ENCODE measurements at regions not wholly inside any gene's neighbourhood (a gene's known extent, or its start where the extent isn't known, plus 50 kb on each side); places are given as distances from the start of the nearest gene placed in this dataset.

DNA sequence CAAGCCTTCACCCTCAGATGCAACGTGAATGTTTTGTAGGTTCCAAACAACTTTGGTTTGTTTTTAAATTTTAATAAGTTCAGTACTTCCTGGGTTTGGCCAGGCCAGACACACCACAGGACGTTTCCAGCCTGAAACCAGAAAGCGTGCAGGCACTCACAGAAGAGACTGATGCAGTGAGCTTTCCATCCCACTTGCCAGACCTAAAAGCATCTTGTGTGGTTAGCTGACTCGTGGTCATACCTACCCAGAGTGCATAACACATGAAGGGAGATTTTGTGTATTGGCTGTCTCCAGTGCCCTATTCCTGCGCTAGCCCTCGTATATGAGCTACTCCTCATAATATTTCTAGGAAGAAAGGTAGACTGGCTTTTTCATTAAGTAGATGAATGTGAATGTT, 297.3 kb upstream of the FAR2 start:
- CTCF ChIA-PET: interaction anchor here (1.0 kb wide), 1 partner anchor 16 kb away, joined by 3 read pairs; no protein-coding TSS in a partner anchor

DNA sequence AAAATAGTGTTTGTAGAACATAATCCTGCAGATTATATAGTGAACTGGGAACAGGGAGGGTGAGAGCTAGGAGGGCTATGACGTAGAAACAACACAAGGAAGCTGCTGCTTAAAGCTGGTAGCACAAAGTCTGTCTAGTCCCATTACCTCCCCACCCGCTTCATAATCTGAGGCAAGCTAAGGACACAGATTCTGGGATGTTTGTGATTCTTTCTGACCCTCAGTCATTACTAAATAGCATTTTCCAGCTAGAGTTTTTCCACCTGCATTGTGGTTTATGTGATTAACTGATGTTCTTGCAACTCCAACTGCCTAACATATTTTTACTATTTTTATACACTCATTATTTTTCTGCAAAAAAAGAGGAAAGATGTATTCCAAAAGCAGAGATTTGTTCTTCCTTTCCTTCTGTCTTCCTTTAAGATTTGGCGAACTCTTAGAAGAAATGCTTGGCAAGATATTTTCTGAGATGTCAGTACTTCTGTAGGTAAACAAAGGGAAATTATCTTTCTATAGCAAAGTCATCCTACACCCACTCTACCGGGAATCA, 293.2 kb upstream of the FAR2 start:
- WGBS (ENCODE audit: insufficient coverage): 78% methylated on average over 1 of the region's 4 CpGs
- ChIA-PET POLR2A (no interaction called here), CTCF (no interaction called here)
- DNase-seq: no peak
- no peak overlapping the region for H3K4me3 ChIP-seq (ENCODE audit: control insufficient read depth in 1 of 7, extremely low read depth in 1 of 7, insufficient read depth in 4 of 7, low read depth in 2 of 7, low read length in 6 of 7)
- peaks cover 0 to 4% (median 0%) of the 10 kb centered on the region in 5 experiments for H3K27me3 ChIP-seq (replicated peaks in 2 of 5; ENCODE audit: control insufficient read depth in 4 of 5, insufficient read depth in 5 of 5, low read length in 4 of 5)
- no peak overlapping the region for H3K27ac ChIP-seq (ENCODE audit: insufficient read depth in 1 of 2, low read depth in 1 of 2, low read length in 2 of 2, poor library complexity in 1 of 2, severe bottlenecking in 2 of 2)
- H3K36me3 ChIP-seq (ENCODE audit: control insufficient read depth in 4 of 4, insufficient read depth in 4 of 4, low read length in 3 of 4): no peaks in the 10 kb centered on the region
- H3K9me3 ChIP-seq (ENCODE audit: control extremely low read depth in 1 of 5, control insufficient read depth in 4 of 5, insufficient read depth in 2 of 5, low read depth in 1 of 5, low read length in 4 of 5): peaks cover 0 to 1% (median 0%) of the 10 kb centered on the region in 5 experiments
- H3K4me1 ChIP-seq (ENCODE audit: control extremely low read depth in 1 of 4, control insufficient read depth in 4 of 4, insufficient read depth in 4 of 4, low read length in 3 of 4): no peaks in the 10 kb centered on the region

More for the DNA sequence above, 297.3 kb upstream of the FAR2 start:
- Histone ChIP-seq H3K4me3 (ENCODE audit: control insufficient read depth in 1 of 7, extremely low read depth in 1 of 7, insufficient read depth in 4 of 7, low read depth in 2 of 7, low read length in 6 of 7) (no peak overlapping the region), H3K4me1 (ENCODE audit: control extremely low read depth in 1 of 4, control insufficient read depth in 4 of 4, insufficient read depth in 4 of 4, low read length in 3 of 4) (no peaks in the 10 kb centered on the region), H3K9me3 (ENCODE audit: control extremely low read depth in 1 of 5, control insufficient read depth in 4 of 5, insufficient read depth in 2 of 5, low read depth in 1 of 5, low read length in 4 of 5) (no peaks in the 10 kb centered on the region), H3K27me3 (replicated peaks in 2 of 5; ENCODE audit: control insufficient read depth in 4 of 5, insufficient read depth in 5 of 5, low read length in 4 of 5) (peaks cover 0 to 4% (median 0%) of the 10 kb centered on the region in 5 experiments), H3K36me3 (ENCODE audit: control insufficient read depth in 4 of 4, insufficient read depth in 4 of 4, low read length in 3 of 4) (no peaks in the 10 kb centered on the region), H3K27ac (ENCODE audit: insufficient read depth in 1 of 2, low read depth in 1 of 2, low read length in 2 of 2, poor library complexity in 1 of 2, severe bottlenecking in 2 of 2) (no peak overlapping the region)
- DNase-seq: no peak
- WGBS (ENCODE audit: insufficient coverage): 89% methylated on average over 4 of the region's 6 CpGs
- POLR2A ChIA-PET: no interaction called here

DNA sequence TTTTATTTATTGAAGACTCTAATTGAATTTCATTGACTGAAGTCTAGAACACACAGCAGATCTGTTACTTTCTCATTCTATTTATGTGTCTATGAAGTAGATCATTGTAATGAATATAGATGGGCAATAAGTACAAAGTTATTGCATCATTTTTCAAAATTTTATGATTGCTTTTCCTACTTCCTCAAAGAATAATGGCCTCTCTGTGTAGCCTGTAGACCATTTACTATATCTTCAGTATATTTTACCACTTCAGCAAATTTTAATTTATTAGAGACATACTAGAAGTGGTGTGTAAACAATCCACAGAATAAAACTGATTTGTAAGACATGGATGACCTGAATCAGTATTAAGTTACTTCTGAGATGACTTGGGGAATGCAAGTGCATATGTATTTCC, 291.7 kb upstream of the FAR2 start:
- Histone ChIP-seq H3K36me3 (ENCODE audit: control insufficient read depth in 4 of 4, insufficient read depth in 4 of 4, low read length in 3 of 4) (no peaks in the 10 kb centered on the region), H3K9me3 (ENCODE audit: control extremely low read depth in 1 of 5, control insufficient read depth in 4 of 5, insufficient read depth in 2 of 5, low read depth in 1 of 5, low read length in 4 of 5) (peaks cover 0 to 1% (median 0%) of the 10 kb centered on the region in 5 experiments)
- CTCF ChIA-PET: interaction anchor here (1.6 kb wide), 1 partner anchor 16 kb away, joined by 4 read pairs; no protein-coding TSS in a partner anchor

DNA sequence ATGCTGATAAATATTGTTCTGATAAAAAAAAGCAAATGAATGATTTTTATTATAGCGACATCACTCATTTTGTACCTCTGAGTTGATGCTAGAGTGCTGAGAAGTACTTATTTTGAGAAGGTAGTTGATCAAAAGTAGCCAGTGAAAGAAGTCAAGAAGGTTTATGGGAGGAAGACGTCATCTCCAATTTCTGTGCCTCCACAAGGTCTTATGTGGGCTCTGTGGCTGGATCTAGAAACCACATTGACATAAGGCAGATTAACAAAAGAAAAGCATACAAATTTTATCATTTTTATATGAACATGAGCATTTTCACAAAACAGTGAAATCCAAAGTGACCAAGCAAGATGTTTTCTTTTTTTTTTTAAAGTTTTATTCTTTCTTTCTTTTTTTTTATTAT, 289.5 kb upstream of the FAR2 start:
- Histone ChIP-seq H3K9me3 (ENCODE audit: control extremely low read depth in 1 of 5, control insufficient read depth in 4 of 5, insufficient read depth in 2 of 5, low read depth in 1 of 5, low read length in 4 of 5) (peaks cover 0 to 1% (median 0%) of the 10 kb centered on the region in 5 experiments), H3K27ac (ENCODE audit: insufficient read depth in 1 of 2, low read depth in 1 of 2, low read length in 2 of 2, poor library complexity in 1 of 2, severe bottlenecking in 2 of 2) (no peak overlapping the region), H3K4me3 (ENCODE audit: control insufficient read depth in 1 of 7, extremely low read depth in 1 of 7, insufficient read depth in 4 of 7, low read depth in 2 of 7, low read length in 6 of 7) (no peak overlapping the region), H3K36me3 (ENCODE audit: control insufficient read depth in 4 of 4, insufficient read depth in 4 of 4, low read length in 3 of 4) (no peaks in the 10 kb centered on the region), H3K4me1 (ENCODE audit: control extremely low read depth in 1 of 4, control insufficient read depth in 4 of 4, insufficient read depth in 4 of 4, low read length in 3 of 4) (no peaks in the 10 kb centered on the region), H3K27me3 (replicated peaks in 2 of 5; ENCODE audit: control insufficient read depth in 4 of 5, insufficient read depth in 5 of 5, low read length in 4 of 5) (peaks cover 0 to 4% (median 0%) of the 10 kb centered on the region in 5 experiments)
- peak; percentile 20 to 63 (median 28) for DNase-seq
- ChIA-PET CTCF (no interaction called here), POLR2A (no interaction called here)
- no CpG with 5 or more reads among the region's 2 CpGs for WGBS (ENCODE audit: insufficient coverage)

More for the DNA sequence above, 291.7 kb upstream of the FAR2 start:
- DNase-seq: no peak
- no peak overlapping the region for H3K27ac ChIP-seq (ENCODE audit: insufficient read depth in 1 of 2, low read depth in 1 of 2, low read length in 2 of 2, poor library complexity in 1 of 2, severe bottlenecking in 2 of 2)
- H3K27me3 ChIP-seq (replicated peaks in 2 of 5; ENCODE audit: control insufficient read depth in 4 of 5, insufficient read depth in 5 of 5, low read length in 4 of 5): peaks cover 0 to 4% (median 0%) of the 10 kb centered on the region in 5 experiments
- no peaks in the 10 kb centered on the region for H3K4me1 ChIP-seq (ENCODE audit: control extremely low read depth in 1 of 4, control insufficient read depth in 4 of 4, insufficient read depth in 4 of 4, low read length in 3 of 4)
- POLR2A ChIA-PET: no interaction called here
- H3K4me3 ChIP-seq (ENCODE audit: control insufficient read depth in 1 of 7, extremely low read depth in 1 of 7, insufficient read depth in 4 of 7, low read depth in 2 of 7, low read length in 6 of 7): no peak overlapping the region

DNA sequence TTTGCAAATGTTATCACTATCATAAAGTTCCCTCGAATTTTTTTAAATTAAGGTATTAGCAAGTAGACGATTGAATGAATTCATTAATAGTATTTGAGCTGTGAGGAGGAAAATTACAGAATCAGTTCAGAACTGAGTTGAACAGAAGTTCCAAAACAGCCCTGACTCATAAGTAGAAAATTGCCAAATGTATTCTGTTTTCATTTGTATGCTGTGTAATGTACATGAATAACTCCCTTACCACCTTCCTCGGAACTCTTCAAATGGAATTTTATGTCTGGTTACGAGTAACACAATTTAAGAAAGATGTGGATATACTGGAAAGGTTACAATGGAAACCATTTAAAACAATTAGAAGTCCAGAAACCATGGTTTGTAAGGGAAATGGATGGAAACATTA, 283.3 kb upstream of the FAR2 start:
- Histone ChIP-seq H3K9me3 (ENCODE audit: control extremely low read depth in 1 of 5, control insufficient read depth in 4 of 5, insufficient read depth in 2 of 5, low read depth in 1 of 5, low read length in 4 of 5) (no peaks in the 10 kb centered on the region), H3K27me3 (replicated peaks in 2 of 5; ENCODE audit: control insufficient read depth in 4 of 5, insufficient read depth in 5 of 5, low read length in 4 of 5) (no peaks in the 10 kb centered on the region), H3K4me1 (ENCODE audit: control extremely low read depth in 1 of 4, control insufficient read depth in 4 of 4, insufficient read depth in 4 of 4, low read length in 3 of 4) (peaks cover 0 to 3% (median 0%) of the 10 kb centered on the region in 4 experiments), H3K36me3 (ENCODE audit: control insufficient read depth in 4 of 4, insufficient read depth in 4 of 4, low read length in 3 of 4) (no peaks in the 10 kb centered on the region), H3K4me3 (ENCODE audit: control insufficient read depth in 1 of 7, extremely low read depth in 1 of 7, insufficient read depth in 4 of 7, low read depth in 2 of 7, low read length in 6 of 7) (no peak overlapping the region), H3K27ac (ENCODE audit: insufficient read depth in 1 of 2, low read depth in 1 of 2, low read length in 2 of 2, poor library complexity in 1 of 2, severe bottlenecking in 2 of 2) (no peak overlapping the region)
- ChIA-PET CTCF (no interaction called here), POLR2A (no interaction called here)
- WGBS (ENCODE audit: insufficient coverage): 50% methylated on average over 2 of the region's 4 CpGs
- DNase-seq: no peak

DNA sequence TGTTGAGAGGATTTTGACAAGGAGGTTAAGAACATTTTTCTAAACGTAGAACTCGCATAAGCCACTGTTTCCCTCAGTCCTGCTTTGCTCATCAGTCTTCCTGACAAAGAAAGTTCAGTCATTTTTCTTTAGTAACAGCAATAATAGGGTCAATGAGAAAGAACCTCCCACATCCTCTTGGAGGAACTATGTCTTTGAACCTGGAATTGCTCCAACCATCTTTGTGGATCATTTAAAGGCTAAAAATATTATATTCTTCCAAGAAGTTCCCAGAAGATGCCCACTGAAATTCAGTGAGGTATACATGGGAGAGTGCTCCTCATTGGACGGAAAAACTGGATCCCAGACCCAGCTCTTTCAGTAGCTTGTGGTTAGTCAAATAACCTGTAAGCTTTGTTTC, 282.8 kb upstream of the FAR2 start:
- H3K36me3 ChIP-seq (ENCODE audit: control insufficient read depth in 4 of 4, insufficient read depth in 4 of 4, low read length in 3 of 4): no peaks in the 10 kb centered on the region
- no peaks in the 10 kb centered on the region for H3K9me3 ChIP-seq (ENCODE audit: control extremely low read depth in 1 of 5, control insufficient read depth in 4 of 5, insufficient read depth in 2 of 5, low read depth in 1 of 5, low read length in 4 of 5)
- no peak for DNase-seq
- H3K27ac ChIP-seq (ENCODE audit: insufficient read depth in 1 of 2, low read depth in 1 of 2, low read length in 2 of 2, poor library complexity in 1 of 2, severe bottlenecking in 2 of 2): no peak overlapping the region
- ChIA-PET POLR2A (no interaction called here), CTCF (no interaction called here)
- no peaks in the 10 kb centered on the region for H3K27me3 ChIP-seq (replicated peaks in 2 of 5; ENCODE audit: control insufficient read depth in 4 of 5, insufficient read depth in 5 of 5, low read length in 4 of 5)
- H3K4me3 ChIP-seq (ENCODE audit: control insufficient read depth in 1 of 7, extremely low read depth in 1 of 7, insufficient read depth in 4 of 7, low read depth in 2 of 7, low read length in 6 of 7): no peak overlapping the region
- peaks cover 0 to 6% (median 2%) of the 10 kb centered on the region in 4 experiments for H3K4me1 ChIP-seq (ENCODE audit: control extremely low read depth in 1 of 4, control insufficient read depth in 4 of 4, insufficient read depth in 4 of 4, low read length in 3 of 4)
- WGBS (ENCODE audit: insufficient coverage): 61% methylated on average over 3 of the region's 3 CpGs

DNA sequence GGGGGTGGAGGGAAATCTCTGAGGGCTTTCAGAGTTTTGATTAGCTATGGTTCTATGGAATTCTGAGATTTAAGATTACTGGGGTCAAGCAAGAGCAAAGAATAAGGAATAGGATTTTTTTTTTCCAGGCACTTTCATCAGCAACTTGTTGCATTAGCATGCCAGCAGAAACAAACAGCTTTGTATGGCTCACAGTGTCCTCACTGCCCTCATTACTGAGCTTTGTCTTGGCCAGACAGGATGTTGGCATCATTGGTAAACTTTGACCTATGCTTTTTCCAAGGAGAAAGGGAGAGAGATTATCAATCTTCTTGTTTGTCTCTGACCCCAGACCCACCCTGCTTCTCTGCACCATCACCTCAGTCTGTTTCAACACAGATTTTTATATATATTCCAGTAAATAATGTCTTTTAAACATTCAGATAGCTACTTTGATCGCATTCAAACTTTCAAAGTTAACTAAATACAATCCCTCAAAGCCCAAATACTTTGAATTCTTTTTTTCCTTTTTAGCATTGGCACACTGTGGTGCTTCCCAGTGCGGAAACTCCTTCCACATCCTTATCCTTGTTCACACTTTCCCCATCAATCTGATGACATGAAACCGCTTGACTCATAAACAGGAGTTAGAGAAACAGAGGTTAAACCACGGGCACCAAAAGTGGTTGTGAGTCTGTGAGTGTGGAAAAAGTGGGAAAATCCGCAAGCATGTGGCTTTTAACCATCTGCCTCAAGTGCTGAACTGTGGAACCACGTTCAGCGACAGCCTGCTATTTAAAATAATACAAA, 282.2 kb upstream of the FAR2 start:
- H3K36me3 ChIP-seq (ENCODE audit: control insufficient read depth in 4 of 4, insufficient read depth in 4 of 4, low read length in 3 of 4): no peaks in the 10 kb centered on the region
- H3K27ac ChIP-seq (ENCODE audit: insufficient read depth in 1 of 2, low read depth in 1 of 2, low read length in 2 of 2, poor library complexity in 1 of 2, severe bottlenecking in 2 of 2): no peak overlapping the region
- 100% methylated on average over 1 of the region's 7 CpGs for WGBS (ENCODE audit: insufficient coverage)
- no peaks in the 10 kb centered on the region for H3K9me3 ChIP-seq (ENCODE audit: control extremely low read depth in 1 of 5, control insufficient read depth in 4 of 5, insufficient read depth in 2 of 5, low read depth in 1 of 5, low read length in 4 of 5)
- H3K4me3 ChIP-seq (ENCODE audit: control insufficient read depth in 1 of 7, extremely low read depth in 1 of 7, insufficient read depth in 4 of 7, low read depth in 2 of 7, low read length in 6 of 7): no peak overlapping the region
- H3K27me3 ChIP-seq (replicated peaks in 2 of 5; ENCODE audit: control insufficient read depth in 4 of 5, insufficient read depth in 5 of 5, low read length in 4 of 5): no peaks in the 10 kb centered on the region
- peaks cover 0 to 7% (median 3%) of the 10 kb centered on the region in 4 experiments for H3K4me1 ChIP-seq (ENCODE audit: control extremely low read depth in 1 of 4, control insufficient read depth in 4 of 4, insufficient read depth in 4 of 4, low read length in 3 of 4)
- no peak for DNase-seq
- CTCF ChIA-PET: no interaction called here
- POLR2A ChIA-PET: no interaction called here
